Karpas-422 (cell line): ENCODE measurements at regions not wholly inside any gene's neighbourhood (a gene's known extent, or its start where the extent isn't known, plus 50 kb on each side); places are given as distances from the start of the nearest gene placed in this dataset.
"Not testable (repeated sequence)": the region's sequence is repeated elsewhere in the genome, so short reads cannot be mapped to it uniquely, and the experiment has no call there.

Experiments
- DNase-seq: peaks from one replicate; pipeline ENCODE4 v3.0.0-alpha.2; 2015
- H2AFZ ChIP-seq: fragments of 200-600 bp; sonication (generic); 2 replicates; pipeline ENCODE4 v1.6.1; 2014; ENCODE audit warnings: antibody characterized with exemption, low read length, mixed read lengths
- H3K27ac ChIP-seq: fragments of 200-600 bp; sonication (generic); 2 replicates; pipeline ENCODE4 v1.5.1; 2014; ENCODE audit warnings: mild to moderate bottlenecking, low read length, moderate library complexity
- H3K27me3 ChIP-seq: fragments of 200-600 bp; sonication (generic); 2 replicates; pipeline ENCODE4 v1.6.1; 2014; ENCODE audit warnings: low read length, mixed read lengths
- H3K36me3 ChIP-seq: fragments of 200-600 bp; sonication (generic); 2 replicates; pipeline ENCODE4 v1.6.1; 2014; ENCODE audit warnings: low read length, mixed read lengths; ENCODE audit not compliant: insufficient read depth
- H3K4me1 ChIP-seq: fragments of 200-600 bp; sonication (generic); 2 replicates; pipeline ENCODE4 v1.6.1; 2014; ENCODE audit warnings: mild to moderate bottlenecking, low read length, mixed read lengths
- H3K4me2 ChIP-seq: fragments of 200-600 bp; sonication (generic); 2 replicates; pipeline ENCODE4 v1.6.1; 2014; ENCODE audit warnings: low read length, low read depth, mild to moderate bottlenecking; ENCODE audit not compliant: poor library complexity, severe bottlenecking
- H3K4me3 ChIP-seq: fragments of 200-600 bp; sonication (generic); 2 replicates; pipeline ENCODE4 v1.5.1; 2014; ENCODE audit warnings: mild to moderate bottlenecking, antibody characterized with exemption, low read length, mixed read lengths
- H3K79me2 ChIP-seq: fragments of 200-600 bp; sonication (generic); 2 replicates; pipeline ENCODE4 v1.6.1; 2014; ENCODE audit warnings: mild to moderate bottlenecking, low read length, mixed read lengths
- H3K9ac ChIP-seq: fragments of 200-600 bp; sonication (generic); 2 replicates; pipeline ENCODE4 v1.6.0; 2014; ENCODE audit warnings: low read length
- H3K9me2 ChIP-seq: fragments of 200-600 bp; sonication (generic), shearing (Covaris generic); replicated peaks from 2 replicates; pipeline ENCODE4 v1.6.0; 2014; ENCODE audit warnings: mild to moderate bottlenecking, low read length, moderate library complexity; ENCODE audit not compliant: insufficient read depth
- H3K9me3 ChIP-seq: fragments of 300-700, 200-600 bp; sonication (generic); 2 replicates; pipeline ENCODE4 v1.6.1; 2014; ENCODE audit warnings: low read length, mixed read lengths
- H4K20me1 ChIP-seq: fragments of 200-600 bp; sonication (generic); 2 replicates; pipeline ENCODE4 v1.6.1; 2014; ENCODE audit warnings: mild to moderate bottlenecking, antibody characterized with exemption, low read length, low read depth; ENCODE audit not compliant: insufficient read depth

GRCh38 chr5:96538808-96539250 is 105.8 kb upstream of the PCSK1 start:
- Histone ChIP-seq H4K20me1 (no peaks in the 10 kb centered on the region), H3K9me2 (no peaks in the 10 kb centered on the region), H3K4me1 (no peaks in the 10 kb centered on the region), H2AFZ (no peak overlapping the region), H3K4me2 (no peak overlapping the region), H3K27me3 (no peaks in the 10 kb centered on the region), H3K27ac (no peak overlapping the region), H3K4me3 (no peak overlapping the region), H3K9me3 (no peaks in the 10 kb centered on the region), H3K79me2 (no peaks in the 10 kb centered on the region), H3K9ac (no peak overlapping the region), H3K36me3 (no peaks in the 10 kb centered on the region)
- no peak for DNase-seq

GRCh38 chr5:96546120-96546519 is 113.1 kb upstream of the PCSK1 start:
- Histone ChIP-seq H3K27ac (no peak overlapping the region), H2AFZ (no peak overlapping the region), H3K27me3 (no peaks in the 10 kb centered on the region), H3K79me2 (no peaks in the 10 kb centered on the region), H4K20me1 (no peaks in the 10 kb centered on the region), H3K9ac (no peak overlapping the region), H3K4me2 (no peak overlapping the region), H3K4me1 (no peaks in the 10 kb centered on the region), H3K9me2 (no peaks in the 10 kb centered on the region), H3K9me3 (no peaks in the 10 kb centered on the region), H3K36me3 (no peaks in the 10 kb centered on the region), H3K4me3 (no peak overlapping the region)
- no peak for DNase-seq

GRCh38 chr5:96547486-96547885 is 114.4 kb upstream of the PCSK1 start:
- Histone ChIP-seq H3K9me2 (no peaks in the 10 kb centered on the region), H3K4me3 (no peak overlapping the region), H4K20me1 (no peaks in the 10 kb centered on the region), H3K36me3 (no peaks in the 10 kb centered on the region), H2AFZ (no peak overlapping the region), H3K79me2 (no peaks in the 10 kb centered on the region), H3K27me3 (no peaks in the 10 kb centered on the region), H3K9ac (no peak overlapping the region), H3K4me2 (no peak overlapping the region), H3K27ac (no peak overlapping the region), H3K4me1 (no peaks in the 10 kb centered on the region), H3K9me3 (no peaks in the 10 kb centered on the region)
- DNase-seq, result no peak

- H3K4me3 ChIP-seq, result no peak overlapping the region
- DNase-seq, result no peak
- H3K4me1 ChIP-seq, result no peaks in the 10 kb centered on the region
- H4K20me1 ChIP-seq, result no peaks in the 10 kb centered on the region
- H2AFZ ChIP-seq, result no peak overlapping the region
- H3K4me2 ChIP-seq, result no peak overlapping the region
- H3K27ac ChIP-seq, result no peak overlapping the region
- H3K9me2 ChIP-seq, result no peaks in the 10 kb centered on the region
- H3K27me3 ChIP-seq, result no peaks in the 10 kb centered on the region
- H3K9me3 ChIP-seq, result no peaks in the 10 kb centered on the region
- no peaks in the 10 kb centered on the region for H3K79me2 ChIP-seq
- H3K9ac ChIP-seq, result no peak overlapping the region
- no peaks in the 10 kb centered on the region for H3K36me3 ChIP-seq
Observed at GRCh38 chr5:96548905-96549304, 113.3 kb upstream of the CAST start.

- H3K36me3 ChIP-seq, H3K4me1 ChIP-seq, H3K27me3 ChIP-seq, H4K20me1 ChIP-seq, H3K4me3 ChIP-seq, H3K27ac ChIP-seq, DNase-seq, H3K79me2 ChIP-seq, H3K9me3 ChIP-seq, H3K9ac ChIP-seq, H2AFZ ChIP-seq, H3K9me2 ChIP-seq, H3K4me2 ChIP-seq: not testable (repeated sequence)
Observed at GRCh38 chr5:96560857-96561256, 101.3 kb upstream of the CAST start.

GRCh38 chr5:96562614-96563013 is 99.6 kb upstream of the CAST start:
- Histone ChIP-seq H3K36me3 (no peaks in the 10 kb centered on the region), H3K79me2 (no peaks in the 10 kb centered on the region), H3K9ac (no peak overlapping the region), H3K9me2 (no peaks in the 10 kb centered on the region), H4K20me1 (no peaks in the 10 kb centered on the region), H3K4me1 (no peaks in the 10 kb centered on the region), H3K4me3 (no peak overlapping the region), H3K9me3 (no peaks in the 10 kb centered on the region), H3K27ac (no peak overlapping the region), H3K27me3 (no peaks in the 10 kb centered on the region), H2AFZ (no peak overlapping the region), H3K4me2 (no peak overlapping the region)
- no peak for DNase-seq

GRCh38 chr5:96563816-96564215 is 98.4 kb upstream of the CAST start:
- H3K27me3 ChIP-seq, result no peaks in the 10 kb centered on the region
- no peaks in the 10 kb centered on the region for H3K9me3 ChIP-seq
- H3K4me3 ChIP-seq, result no peak overlapping the region
- no peaks in the 10 kb centered on the region for H4K20me1 ChIP-seq
- H3K79me2 ChIP-seq, result no peaks in the 10 kb centered on the region
- H3K9me2 ChIP-seq, result no peaks in the 10 kb centered on the region
- H2AFZ ChIP-seq, result no peak overlapping the region
- no peak overlapping the region for H3K27ac ChIP-seq
- no peaks in the 10 kb centered on the region for H3K36me3 ChIP-seq
- no peak overlapping the region for H3K9ac ChIP-seq
- H3K4me1 ChIP-seq, result no peaks in the 10 kb centered on the region
- DNase-seq, result no peak
- no peak overlapping the region for H3K4me2 ChIP-seq

GRCh38 chr5:96565582-96566265 is 96.5 kb upstream of the CAST start:
- Histone ChIP-seq H3K4me2 (no peak overlapping the region), H4K20me1 (no peaks in the 10 kb centered on the region), H3K27ac (no peak overlapping the region), H3K9me2 (no peaks in the 10 kb centered on the region), H2AFZ (no peak overlapping the region), H3K4me3 (no peak overlapping the region), H3K36me3 (no peaks in the 10 kb centered on the region), H3K9ac (no peak overlapping the region), H3K4me1 (no peaks in the 10 kb centered on the region), H3K9me3 (no peaks in the 10 kb centered on the region), H3K79me2 (no peaks in the 10 kb centered on the region), H3K27me3 (no peaks in the 10 kb centered on the region)
- DNase-seq, result no peak
